Endothelial cell of hepatic sinusoid (primary cell): ENCODE measurements at regions not wholly inside any gene's neighbourhood (a gene's known extent, or its start where the extent isn't known, plus 50 kb on each side); places are given as distances from the start of the nearest gene placed in this dataset.

ENCODE experiments used
- in situ Hi-C: cut with HindIII; loops from 2 replicates; pipeline ENCODE4 v1.10.0; 2017; ENCODE audit warnings: low sequenced_read_pairs

- in situ Hi-C loops: no loop called here
Observed at GRCh38 chr6:74956559-74957428, 249.1 kb downstream of the COL12A1 start.

- in situ Hi-C loops: no loop called here
Observed at GRCh38 chr6:74953708-74954107, 252.1 kb downstream of the COL12A1 start.

- in situ Hi-C loops: no loop called here
Observed at GRCh38 chr6:74946961-74947360, 258.9 kb downstream of the COL12A1 start.

- in situ Hi-C loops: loop anchor here (5.0 kb wide), 1 partner anchor 35 kb away; no protein-coding TSS in a partner anchor
Observed at GRCh38 chr6:74942130-74942529, 263.7 kb downstream of the COL12A1 start.

- in situ Hi-C loops: loop anchor here (5.0 kb wide), 1 partner anchor 36 kb away; no protein-coding TSS in a partner anchor
Observed at GRCh38 chr6:74941424-74941823, 264.4 kb downstream of the COL12A1 start.

- in situ Hi-C loops: loop anchor here (5.0 kb wide), 1 partner anchor 37 kb away; no protein-coding TSS in a partner anchor
Observed at GRCh38 chr6:74939721-74940620, 265.9 kb downstream of the COL12A1 start.

- in situ Hi-C loops: no loop called here
Observed at GRCh38 chr6:74939151-74939708, 266.6 kb downstream of the COL12A1 start.

GRCh38 chr6:74937936-74938335 is 267.9 kb downstream of the COL12A1 start:
- in situ Hi-C loops: no loop called here

GRCh38 chr6:74936886-74937285 is 269.0 kb downstream of the COL12A1 start:
- in situ Hi-C loops: no loop called here

GRCh38 chr6:74932232-74932888 is 273.5 kb downstream of the COL12A1 start:
- in situ Hi-C loops: no loop called here

- in situ Hi-C loops: no loop called here
Observed at GRCh38 chr6:74931558-74931957, 274.3 kb downstream of the COL12A1 start.

GRCh38 chr6:74928203-74928602 is 277.6 kb downstream of the COL12A1 start:
- in situ Hi-C loops: no loop called here

- in situ Hi-C loops: no loop called here
Observed at GRCh38 chr6:74927299-74927698, 278.6 kb downstream of the COL12A1 start.

- in situ Hi-C loops: no loop called here
Observed at GRCh38 chr6:74925683-74926082, 280.2 kb downstream of the COL12A1 start.

- in situ Hi-C loops: no loop called here
Observed at GRCh38 chr6:74914888-74915287, 291.0 kb downstream of the COL12A1 start.

GRCh38 chr6:74912234-74912633 is 293.6 kb downstream of the COL12A1 start:
- in situ Hi-C loops: no loop called here

- in situ Hi-C loops: no loop called here
Observed at GRCh38 chr6:74902846-74903245, 303.0 kb downstream of the COL12A1 start.

GRCh38 chr6:74902089-74902488 is 303.8 kb downstream of the COL12A1 start:
- in situ Hi-C loops: no loop called here

- in situ Hi-C loops: no loop called here
Observed at GRCh38 chr6:74901576-74901975, 304.3 kb downstream of the COL12A1 start.

- in situ Hi-C loops: loop anchor here (25.0 kb wide), 1 partner anchor 487 kb away; no protein-coding TSS in a partner anchor
Observed at GRCh38 chr6:74899416-74899815, 306.4 kb downstream of the COL12A1 start.
